Stomach (tissue), 8 donors: ENCODE measurements at regions not wholly inside any gene's neighbourhood (a gene's known extent, or its start where the extent isn't known, plus 50 kb on each side); places are given as distances from the start of the nearest gene placed in this dataset.

Source experiments
- DNase-seq, 2 donors: peaks; one replicate each; pipeline versions ENCODE4 v3.0.0 to v3.0.0-alpha.2; 2013 to 2019
- H3K27ac ChIP-seq, 5 donors: fragments of 200-600 bp in 4 of 5; sonication (generic) in 4 of 5; one replicate each; pipeline ENCODE4 v1.5.1; 2013 to 2019; ENCODE audit warnings: mild to moderate bottlenecking in 1 of 5, moderate library complexity in 1 of 5
- H3K27me3 ChIP-seq, 3 donors: fragments of 200-600 bp; sonication (generic); one replicate each; pipeline ENCODE4 v1.5.1; 2017 to 2019; ENCODE audit warnings: mixed run types in 1 of 3
- H3K36me3 ChIP-seq, 4 donors: fragments of 200-600 bp; sonication (generic); 1 replicate in 3 of 4; 2 replicates in 1 of 4; pipeline ENCODE4 v1.5.1; 2016 to 2019
- H3K4me1 ChIP-seq, 4 donors: fragments of 200-600 bp; sonication (generic); one replicate each; pipeline ENCODE4 v1.5.1; 2016 to 2019
- H3K4me3 ChIP-seq, 4 donors: fragments of 200-600 bp; sonication (generic) in 3 of 4; one replicate each; pipeline ENCODE4 v1.5.1; 2016 to 2019; ENCODE audit warnings: mild to moderate bottlenecking in 1 of 4
- H3K9me3 ChIP-seq, 4 donors: fragments of 200-600 bp; sonication (generic); one replicate each; pipeline ENCODE4 v1.5.1; 2016 to 2019
- CTCF ChIP-seq, 7 experiments: fragments of 450-650 bp in 4 of 7; fragments of 200-600 bp in 3 of 7; sonication (generic) in 3 of 7; IDR thresholded peaks; one replicate each; pipeline ENCODE4 v1.5.1; 2016 to 2019; ENCODE audit warnings: antibody characterized with exemption in 7 of 7, control low read depth in 2 of 7, mild to moderate bottlenecking in 1 of 7
- EP300 ChIP-seq: sonication (generic); formaldehyde crosslinking; IDR thresholded peaks from one replicate; pipeline ENCODE4 v1.6.1; 2017; ENCODE audit warnings: antibody characterized with exemption
- POLR2A ChIP-seq, 4 donors: fragments of 450-650 bp; IDR thresholded peaks; one replicate each; pipeline ENCODE4 v1.6.1; 2016; ENCODE audit warnings: antibody characterized with exemption in 4 of 4, control low read depth in 2 of 4, mild to moderate bottlenecking in 1 of 4, moderate library complexity in 1 of 4
- POLR2AphosphoS5 ChIP-seq, 3 donors: sonication (generic); formaldehyde crosslinking; IDR thresholded peaks; one replicate each; pipeline ENCODE4 v1.6.1; 2016; ENCODE audit warnings: antibody characterized with exemption in 3 of 3
- WGBS, 5 donors: extraction: QIAGEN DNeasy Blood & Tissue Kit in 3 of 5; methylation state at CpG; one replicate each; pipeline versions ENCODE4 v1.1.5 to v1.1.7; 2013 to 2018; 5-methylcytosine and 5-hydroxymethylcytosine counted together
- intact Hi-C: fragments of 100-400 bp; cut with DNase I; formaldehyde crosslinking; loops from one replicate; pipeline ENCODE4 v1.15.1; 2023; ENCODE audit warnings: low total_unique reads
- donor health status: healthy with polysubstance abuse.
- donor health status: Bipolar disorder and iron deficiency.
- donor health status: healthy.

DNA sequence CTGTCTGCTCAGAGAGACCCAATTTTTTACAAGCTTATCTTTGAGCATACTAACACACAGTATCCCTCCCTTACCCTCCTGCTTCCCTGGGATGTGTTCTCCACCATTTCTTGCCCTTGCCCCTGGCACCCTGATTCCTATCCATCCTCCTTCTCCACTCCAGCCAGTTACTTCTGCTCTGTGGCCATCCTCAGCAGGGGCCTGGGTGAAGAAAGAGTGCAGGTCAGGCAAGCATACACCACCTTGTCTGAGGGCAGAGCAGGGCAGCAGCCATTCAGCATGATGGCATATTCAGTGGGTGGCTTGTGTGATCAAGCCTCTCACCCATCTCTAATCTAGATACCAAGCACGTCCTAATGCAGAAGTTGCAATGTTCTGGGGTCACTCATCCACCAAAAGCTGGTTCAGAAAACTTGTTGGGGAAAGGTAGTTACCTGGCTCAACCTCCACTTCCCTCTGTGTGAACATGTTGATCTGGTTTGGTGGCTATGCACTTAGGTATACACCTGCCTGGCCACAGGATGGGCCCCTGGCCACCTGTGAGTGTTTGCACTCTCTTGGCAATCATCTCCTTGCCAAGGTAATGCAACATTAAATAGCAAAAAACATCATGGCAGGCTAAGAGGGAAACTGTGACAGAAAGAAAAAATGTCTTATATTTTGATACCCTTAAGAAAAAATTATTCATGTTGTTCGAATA lies 900.3 kb upstream of the MIR17HG start:
- no peak overlapping the region for H3K4me3 ChIP-seq
- TF ChIP-seq CTCF (IDR thresholded peaks at IDR 0.05) (no peak), POLR2A (IDR thresholded peaks at IDR 0.05) (no peak), POLR2AphosphoS5 (IDR thresholded peaks at IDR 0.05) (no peak), EP300 (no peak)
- H3K36me3 ChIP-seq = no peaks in the 10 kb centered on the region
- 68 to 78% (median 73%) methylated on average over 2 of the region's 2 CpGs for WGBS, 5 donors
- DNase-seq = no peak
- intact Hi-C loops = no loop called here
- H3K27ac ChIP-seq = no peak overlapping the region
- H3K27me3 ChIP-seq = no peaks in the 10 kb centered on the region
- H3K9me3 ChIP-seq = peaks cover 0 to 6% (median 0%) of the 10 kb centered on the region in 4 donors
- H3K4me1 ChIP-seq = no peaks in the 10 kb centered on the region

DNA sequence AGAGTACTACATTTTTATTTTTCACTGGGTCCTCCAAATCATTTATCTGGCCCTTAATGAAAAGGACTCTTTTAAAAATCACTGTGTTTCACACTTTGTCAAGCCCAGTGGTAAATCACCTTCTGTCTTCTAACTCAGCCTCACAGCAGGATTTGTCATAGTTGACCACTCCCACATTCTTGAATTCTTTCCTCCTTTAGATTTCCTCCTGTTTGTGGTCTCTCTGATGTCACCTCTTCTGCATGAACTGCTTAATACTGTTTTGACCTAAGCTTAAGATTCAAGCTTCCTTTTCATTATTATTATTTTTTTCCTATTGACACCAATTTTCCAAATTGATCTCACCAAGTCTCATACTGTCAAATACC lies 899.8 kb upstream of the MIR17HG start:
- Histone ChIP-seq H3K36me3 (no peaks in the 10 kb centered on the region), H3K4me1 (no peaks in the 10 kb centered on the region), H3K9me3 (peaks cover 0 to 6% (median 0%) of the 10 kb centered on the region in 4 donors), H3K4me3 (no peak overlapping the region), H3K27ac (no peak overlapping the region), H3K27me3 (no peaks in the 10 kb centered on the region)
- intact Hi-C loops = no loop called here
- no peak for DNase-seq
- TF ChIP-seq POLR2A (IDR thresholded peaks at IDR 0.05) (no peak), POLR2AphosphoS5 (IDR thresholded peaks at IDR 0.05) (no peak), EP300 (no peak), CTCF (IDR thresholded peaks at IDR 0.05) (no peak)

GRCh38 chr13:90448466-90449037 lies 898.9 kb upstream of the MIR17HG start:
- Histone ChIP-seq H3K27me3 (no peaks in the 10 kb centered on the region), H3K27ac (no peak overlapping the region), H3K36me3 (no peaks in the 10 kb centered on the region), H3K4me3 (no peak overlapping the region), H3K4me1 (no peaks in the 10 kb centered on the region), H3K9me3 (peaks cover 0 to 14% (median 0%) of the 10 kb centered on the region in 4 donors)
- 65 to 86% (median 75%) methylated on average over 2 of the region's 2 CpGs for WGBS, 5 donors
- no peak for TF ChIP-seq POLR2A (IDR thresholded peaks at IDR 0.05)
- TF ChIP-seq CTCF (IDR thresholded peaks at IDR 0.05) = no peak
- no peak for TF ChIP-seq POLR2AphosphoS5 (IDR thresholded peaks at IDR 0.05)
- no peak for TF ChIP-seq EP300
- intact Hi-C loops = no loop called here
- no peak for DNase-seq

DNA sequence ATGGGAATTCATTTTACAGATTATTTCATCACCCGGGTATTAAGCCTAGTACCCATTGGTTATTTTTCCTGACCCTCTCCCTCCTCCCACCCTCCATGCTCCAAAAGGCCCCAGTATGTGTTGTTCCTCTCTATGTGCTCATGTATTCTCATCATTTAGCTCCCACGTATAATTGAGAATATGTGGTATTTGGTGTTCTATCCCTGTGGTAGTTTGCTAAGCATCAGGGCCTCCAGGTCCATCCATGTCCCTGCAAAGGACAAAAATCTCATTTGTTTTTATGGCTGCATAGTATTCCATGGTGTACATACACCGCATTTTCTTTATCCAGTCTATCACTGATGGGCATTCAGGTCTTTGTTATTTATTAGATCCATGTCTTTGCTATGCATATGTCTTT lies 894.1 kb upstream of the MIR17HG start:
- no peaks in the 10 kb centered on the region for H3K27me3 ChIP-seq
- H3K27ac ChIP-seq = no peak overlapping the region
- no peak overlapping the region for H3K4me3 ChIP-seq
- 85 to 96% (median 92%) methylated on average over 3 of the region's 3 CpGs for WGBS, 5 donors
- no peaks in the 10 kb centered on the region for H3K4me1 ChIP-seq
- no peaks in the 10 kb centered on the region for H3K36me3 ChIP-seq
- peaks cover 0 to 14% (median 0%) of the 10 kb centered on the region in 4 donors for H3K9me3 ChIP-seq
- no peak for TF ChIP-seq POLR2AphosphoS5 (IDR thresholded peaks at IDR 0.05)
- no peak for TF ChIP-seq EP300
- TF ChIP-seq CTCF (IDR thresholded peaks at IDR 0.05) = no peak
- TF ChIP-seq POLR2A (IDR thresholded peaks at IDR 0.05) = no peak
- intact Hi-C loops = no loop called here
- DNase-seq = no peak
